ENCODE measurements at regions not wholly inside any gene's neighbourhood (a gene's known extent, or its start where the extent isn't known, plus 50 kb on each side); places are given as distances from the start of the nearest gene placed in this dataset.

GRCh38 chr5:9892696-9893095, 262.5 kb upstream of the TAS2R1 start:
- Histone ChIP-seq H3K27ac (ENCODE audit: low read depth, low read length) (no peak overlapping the region), H3K36me3 (ENCODE audit: control insufficient read depth, insufficient read depth, low read length) (no peaks in the 10 kb centered on the region), H3K4me1 (ENCODE audit: control insufficient read depth, insufficient read depth, low read length) (peaks cover 7% of the 10 kb centered on the region; the same call in 1 of the 2 replicates), H3K4me3 (ENCODE audit: low read depth, low read length) (no peak overlapping the region), H3K9ac (ENCODE audit: low read depth, low read length) (no peak overlapping the region), H3K9me3 (ENCODE audit: control insufficient read depth, insufficient read depth, low read length) (no peaks in the 10 kb centered on the region), H3K27me3 (ENCODE audit: control insufficient read depth, insufficient read depth, low read length) (no peaks in the 10 kb centered on the region)

- Histone ChIP-seq H3K9me3 (ENCODE audit: control insufficient read depth, insufficient read depth, low read length) (no peaks in the 10 kb centered on the region), H3K4me1 (ENCODE audit: control insufficient read depth, insufficient read depth, low read length) (no peaks in the 10 kb centered on the region), H3K27ac (ENCODE audit: low read depth, low read length) (no peak overlapping the region), H3K27me3 (ENCODE audit: control insufficient read depth, insufficient read depth, low read length) (no peaks in the 10 kb centered on the region), H3K9ac (ENCODE audit: low read depth, low read length) (no peak overlapping the region), H3K4me3 (ENCODE audit: low read depth, low read length) (no peak overlapping the region), H3K36me3 (ENCODE audit: control insufficient read depth, insufficient read depth, low read length) (no peaks in the 10 kb centered on the region)
These were observed 259.4 kb upstream of the TAS2R1 start for GRCh38 chr5:9889511-9889910.

- no peaks in the 10 kb centered on the region for H3K36me3 ChIP-seq (ENCODE audit: control insufficient read depth, insufficient read depth, low read length)
These were observed 258.4 kb upstream of the TAS2R1 start for GRCh38 chr5:9888501-9888901.

GRCh38 chr5:9885164-9885563, 255.0 kb upstream of the TAS2R1 start:
- H3K9me3 ChIP-seq (ENCODE audit: control insufficient read depth, insufficient read depth, low read length) = no peaks in the 10 kb centered on the region
- no peak overlapping the region for H3K4me3 ChIP-seq (ENCODE audit: low read depth, low read length)
- no peaks in the 10 kb centered on the region for H3K36me3 ChIP-seq (ENCODE audit: control insufficient read depth, insufficient read depth, low read length)
- H3K27me3 ChIP-seq (ENCODE audit: control insufficient read depth, insufficient read depth, low read length) = no peaks in the 10 kb centered on the region
- H3K9ac ChIP-seq (ENCODE audit: low read depth, low read length) = no peak overlapping the region
- no peaks in the 10 kb centered on the region for H3K4me1 ChIP-seq (ENCODE audit: control insufficient read depth, insufficient read depth, low read length)
- no peak overlapping the region for H3K27ac ChIP-seq (ENCODE audit: low read depth, low read length)

More at GRCh38 chr5:9888501-9888901, 258.4 kb upstream of the TAS2R1 start:
- H3K4me1 ChIP-seq (ENCODE audit: control insufficient read depth, insufficient read depth, low read length) = no peaks in the 10 kb centered on the region
- H3K27ac ChIP-seq (ENCODE audit: low read depth, low read length) = no peak overlapping the region
- no peak overlapping the region for H3K9ac ChIP-seq (ENCODE audit: low read depth, low read length)
- H3K27me3 ChIP-seq (ENCODE audit: control insufficient read depth, insufficient read depth, low read length) = no peaks in the 10 kb centered on the region
- H3K9me3 ChIP-seq (ENCODE audit: control insufficient read depth, insufficient read depth, low read length) = no peaks in the 10 kb centered on the region
- H3K4me3 ChIP-seq (ENCODE audit: low read depth, low read length) = no peak overlapping the region

- Histone ChIP-seq H3K36me3 (ENCODE audit: control insufficient read depth, insufficient read depth, low read length) (no peaks in the 10 kb centered on the region), H3K4me1 (ENCODE audit: control insufficient read depth, insufficient read depth, low read length) (no peaks in the 10 kb centered on the region), H3K27ac (ENCODE audit: low read depth, low read length) (no peak overlapping the region), H3K27me3 (ENCODE audit: control insufficient read depth, insufficient read depth, low read length) (no peaks in the 10 kb centered on the region), H3K9me3 (ENCODE audit: control insufficient read depth, insufficient read depth, low read length) (no peaks in the 10 kb centered on the region), H3K9ac (ENCODE audit: low read depth, low read length) (no peak overlapping the region), H3K4me3 (ENCODE audit: low read depth, low read length) (no peak overlapping the region)
These were observed 248.1 kb upstream of the TAS2R1 start for GRCh38 chr5:9878206-9878605.

- no peaks in the 10 kb centered on the region for H3K4me1 ChIP-seq (ENCODE audit: control insufficient read depth, insufficient read depth, low read length)
- H3K27me3 ChIP-seq (ENCODE audit: control insufficient read depth, insufficient read depth, low read length) = no peaks in the 10 kb centered on the region
- H3K27ac ChIP-seq (ENCODE audit: low read depth, low read length) = no peak overlapping the region
- H3K9me3 ChIP-seq (ENCODE audit: control insufficient read depth, insufficient read depth, low read length) = no peaks in the 10 kb centered on the region
- no peak overlapping the region for H3K9ac ChIP-seq (ENCODE audit: low read depth, low read length)
- no peaks in the 10 kb centered on the region for H3K36me3 ChIP-seq (ENCODE audit: control insufficient read depth, insufficient read depth, low read length)
- H3K4me3 ChIP-seq (ENCODE audit: low read depth, low read length) = no peak overlapping the region
These were observed 247.3 kb upstream of the TAS2R1 start for GRCh38 chr5:9877488-9877887.

DNA sequence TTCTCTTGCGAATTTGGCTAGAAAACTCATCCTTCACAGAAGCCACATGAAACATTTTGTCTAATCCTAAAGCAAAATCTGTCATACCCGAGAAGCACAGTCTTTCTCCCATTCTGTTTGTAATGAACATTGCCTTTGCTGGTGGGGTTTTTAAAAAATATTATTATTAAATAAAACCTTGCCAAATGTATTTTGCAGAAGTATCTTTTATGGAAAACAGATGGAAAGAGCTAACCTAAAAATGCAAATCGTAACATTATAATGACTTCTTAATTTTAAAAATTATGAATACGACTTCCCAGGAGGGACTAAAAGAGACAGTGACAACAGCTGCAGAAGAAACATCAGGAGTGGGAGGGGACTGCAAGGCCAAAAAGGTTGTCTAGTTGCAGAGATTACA, 246.3 kb upstream of the TAS2R1 start:
- Histone ChIP-seq H3K9me3 (ENCODE audit: control insufficient read depth, insufficient read depth, low read length) (no peaks in the 10 kb centered on the region), H3K4me3 (ENCODE audit: low read depth, low read length) (no peak overlapping the region), H3K36me3 (ENCODE audit: control insufficient read depth, insufficient read depth, low read length) (no peaks in the 10 kb centered on the region), H3K9ac (ENCODE audit: low read depth, low read length) (no peak overlapping the region), H3K27me3 (ENCODE audit: control insufficient read depth, insufficient read depth, low read length) (no peaks in the 10 kb centered on the region), H3K4me1 (ENCODE audit: control insufficient read depth, insufficient read depth, low read length) (no peaks in the 10 kb centered on the region), H3K27ac (ENCODE audit: low read depth, low read length) (no peak overlapping the region)

- no peak overlapping the region for H3K27ac ChIP-seq (ENCODE audit: low read depth, low read length)
- no peaks in the 10 kb centered on the region for H3K27me3 ChIP-seq (ENCODE audit: control insufficient read depth, insufficient read depth, low read length)
- no peaks in the 10 kb centered on the region for H3K4me1 ChIP-seq (ENCODE audit: control insufficient read depth, insufficient read depth, low read length)
- no peaks in the 10 kb centered on the region for H3K36me3 ChIP-seq (ENCODE audit: control insufficient read depth, insufficient read depth, low read length)
- H3K9me3 ChIP-seq (ENCODE audit: control insufficient read depth, insufficient read depth, low read length) = peaks cover 28% of the 10 kb centered on the region
- H3K9ac ChIP-seq (ENCODE audit: low read depth, low read length) = no peak overlapping the region
- H3K4me3 ChIP-seq (ENCODE audit: low read depth, low read length) = no peak overlapping the region
These were observed 239.6 kb upstream of the TAS2R1 start for GRCh38 chr5:9869616-9870288.

DNA sequence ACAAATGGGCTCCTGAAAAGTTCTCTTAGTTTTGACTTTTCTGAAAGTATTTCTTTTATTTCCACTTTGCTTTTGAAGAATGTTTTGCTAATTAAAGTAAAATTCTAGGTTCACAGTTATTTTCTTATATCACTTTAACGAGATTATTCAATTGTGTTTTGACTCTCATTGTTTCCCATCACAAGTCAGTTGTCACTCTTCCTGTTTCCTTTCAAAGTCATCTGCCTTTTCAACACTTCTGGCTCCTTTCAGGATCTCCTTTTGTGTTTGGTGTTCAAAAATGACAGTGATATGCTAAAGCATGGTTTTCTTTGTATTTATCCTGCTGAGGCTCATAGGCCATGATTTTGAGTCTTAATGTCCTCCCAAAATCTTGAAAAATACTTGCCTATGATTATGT, 235.4 kb upstream of the TAS2R1 start:
- no peaks in the 10 kb centered on the region for H3K36me3 ChIP-seq (ENCODE audit: control insufficient read depth, insufficient read depth, low read length)
- H3K27ac ChIP-seq (ENCODE audit: low read depth, low read length) = no peak overlapping the region
- H3K4me3 ChIP-seq (ENCODE audit: low read depth, low read length) = no peak overlapping the region
- H3K27me3 ChIP-seq (ENCODE audit: control insufficient read depth, insufficient read depth, low read length) = no peaks in the 10 kb centered on the region
- peaks cover 26% of the 10 kb centered on the region for H3K9me3 ChIP-seq (ENCODE audit: control insufficient read depth, insufficient read depth, low read length)
- no peaks in the 10 kb centered on the region for H3K4me1 ChIP-seq (ENCODE audit: control insufficient read depth, insufficient read depth, low read length)
- no peak overlapping the region for H3K9ac ChIP-seq (ENCODE audit: low read depth, low read length)

DNA sequence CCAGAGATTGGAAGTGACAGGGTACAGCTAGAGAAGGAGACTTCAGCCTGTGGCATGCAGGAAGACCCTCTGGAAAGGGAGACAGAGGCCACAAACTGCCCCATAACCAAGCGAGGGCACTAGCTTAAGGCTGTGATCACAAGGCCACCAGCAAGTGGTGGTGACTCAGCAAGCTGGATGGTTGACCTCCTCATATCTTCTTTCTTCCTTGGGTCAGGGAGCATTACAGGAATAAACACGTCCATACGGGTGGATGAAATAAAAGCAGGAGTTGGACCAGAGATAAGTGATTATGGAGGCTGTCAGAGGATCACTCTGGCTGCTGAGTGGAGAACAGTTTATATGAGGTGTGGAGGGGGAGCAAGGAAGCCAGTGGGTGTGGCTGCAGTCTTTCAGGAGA, 234.6 kb upstream of the TAS2R1 start:
- Histone ChIP-seq H3K27me3 (ENCODE audit: control insufficient read depth, insufficient read depth, low read length) (no peaks in the 10 kb centered on the region), H3K9ac (ENCODE audit: low read depth, low read length) (no peak overlapping the region), H3K9me3 (ENCODE audit: control insufficient read depth, insufficient read depth, low read length) (peaks cover 26% of the 10 kb centered on the region), H3K27ac (ENCODE audit: low read depth, low read length) (no peak overlapping the region), H3K36me3 (ENCODE audit: control insufficient read depth, insufficient read depth, low read length) (no peaks in the 10 kb centered on the region), H3K4me1 (ENCODE audit: control insufficient read depth, insufficient read depth, low read length) (no peaks in the 10 kb centered on the region), H3K4me3 (ENCODE audit: low read depth, low read length) (no peak overlapping the region)

- Histone ChIP-seq H3K9me3 (ENCODE audit: control insufficient read depth, insufficient read depth, low read length) (peaks cover 24% of the 10 kb centered on the region), H3K4me3 (ENCODE audit: low read depth, low read length) (no peak overlapping the region), H3K36me3 (ENCODE audit: control insufficient read depth, insufficient read depth, low read length) (no peaks in the 10 kb centered on the region), H3K9ac (ENCODE audit: low read depth, low read length) (no peak overlapping the region), H3K4me1 (ENCODE audit: control insufficient read depth, insufficient read depth, low read length) (no peaks in the 10 kb centered on the region), H3K27me3 (ENCODE audit: control insufficient read depth, insufficient read depth, low read length) (no peaks in the 10 kb centered on the region), H3K27ac (ENCODE audit: low read depth, low read length) (no peak overlapping the region)
These were observed 233.3 kb upstream of the TAS2R1 start for GRCh38 chr5:9863486-9863885.
